Right lung (tissue), 2 donors: ENCODE measurements at regions not wholly inside any gene's neighbourhood (a gene's known extent, or its start where the extent isn't known, plus 50 kb on each side); places are given as distances from the start of the nearest gene placed in this dataset.
"Not testable (repeated sequence)": the region's sequence is repeated elsewhere in the genome, so short reads cannot be mapped to it uniquely, and the experiment has no call there.

Experiments
- DNase-seq, 2 donors: peaks; one replicate each; pipeline ENCODE4 v3.0.0-alpha.2; 2013

- DNase-seq = no peak
Measured at GRCh38 chr18:30705943-30706342, 336.6 kb downstream of the DSC3 start.

- DNase-seq = no peak
Measured at GRCh38 chr18:30698571-30698970, 344.0 kb downstream of the DSC3 start.

GRCh38 chr18:30696201-30696600 lies 346.3 kb downstream of the DSC3 start:
- no peak for DNase-seq

- no peak for DNase-seq
Measured at GRCh38 chr18:30694773-30695172, 347.8 kb downstream of the DSC3 start.

- DNase-seq = no peak
Measured at GRCh38 chr18:30689216-30689615, 353.3 kb downstream of the DSC3 start.

- DNase-seq = no peak
Measured at GRCh38 chr18:30687501-30687900, 355.0 kb downstream of the DSC3 start.

- no peak for DNase-seq
Measured at GRCh38 chr18:30684825-30685481, 357.6 kb downstream of the DSC3 start.

- DNase-seq = no peak
Measured at GRCh38 chr18:30683836-30684235, 358.7 kb downstream of the DSC3 start.

- DNase-seq = peak; percentile 25 to 27
Measured at GRCh38 chr18:30682672-30683071, 359.9 kb downstream of the DSC3 start.

GRCh38 chr18:30679285-30679930 lies 363.1 kb downstream of the DSC3 start:
- no peak for DNase-seq

GRCh38 chr18:30677813-30678212 lies 364.7 kb downstream of the DSC3 start:
- not testable (repeated sequence) for DNase-seq

- no peak for DNase-seq
Measured at GRCh38 chr18:30676053-30676480, 366.5 kb downstream of the DSC3 start.

GRCh38 chr18:30675493-30675892 lies 367.0 kb downstream of the DSC3 start:
- DNase-seq = no peak

GRCh38 chr18:30675072-30675471 lies 367.5 kb downstream of the DSC3 start:
- DNase-seq = no peak

- DNase-seq = no peak
Measured at GRCh38 chr18:30674596-30674995, 367.9 kb downstream of the DSC3 start.

GRCh38 chr18:30672439-30672838 lies 370.1 kb downstream of the DSC3 start:
- DNase-seq = not testable (repeated sequence)

GRCh38 chr18:30658306-30658705 lies 384.2 kb downstream of the DSC3 start:
- no peak for DNase-seq

GRCh38 chr18:30652387-30652786 lies 390.2 kb downstream of the DSC3 start:
- DNase-seq = no peak

GRCh38 chr18:30650499-30650898 lies 392.0 kb downstream of the DSC3 start:
- DNase-seq = no peak

GRCh38 chr18:30644158-30644557 lies 398.4 kb downstream of the DSC3 start:
- no peak for DNase-seq

GRCh38 chr18:30639361-30639760 lies 403.2 kb downstream of the DSC3 start:
- no peak for DNase-seq

GRCh38 chr18:30634249-30634648 lies 408.3 kb downstream of the DSC3 start:
- no peak for DNase-seq

- DNase-seq = no peak
Measured at GRCh38 chr18:30632071-30632698, 410.4 kb downstream of the DSC3 start.
